GM10266 (cell line): ENCODE measurements at regions not wholly inside any gene's neighbourhood (a gene's known extent, or its start where the extent isn't known, plus 50 kb on each side); places are given as distances from the start of the nearest gene placed in this dataset.

Experiments
- DNase-seq: peaks from one replicate; pipeline ENCODE4 v3.0.0; 2012; ENCODE audit errors: extremely low spot score
- CTCF ChIP-seq: IDR thresholded peaks from 2 replicates; pipeline ENCODE4 v1.5.1; 2012; ENCODE audit warnings: mild to moderate bottlenecking, low read depth; ENCODE audit not compliant: control insufficient read depth, insufficient read depth; ENCODE audit errors: missing control alignments

DNA sequence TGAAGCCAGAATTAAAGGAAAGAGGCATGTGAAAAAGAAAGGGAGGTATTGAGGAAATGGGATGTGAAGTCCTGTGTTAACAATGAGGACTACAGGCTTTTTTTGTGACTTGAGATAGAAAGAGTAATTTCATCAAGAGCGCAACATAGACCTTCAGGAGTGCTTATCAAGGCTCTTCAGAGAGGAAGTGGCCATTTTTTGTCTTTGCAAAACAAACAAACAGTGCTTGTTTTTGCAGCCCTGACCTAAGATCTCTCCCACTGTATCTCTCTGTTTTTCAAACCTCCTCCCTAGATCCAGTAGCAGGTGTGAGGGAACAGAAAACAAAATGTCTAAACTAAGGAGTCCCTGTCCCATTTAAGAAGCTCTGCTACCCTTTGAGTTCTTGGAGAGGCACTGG lies 710.3 kb upstream of the MARCKS start:
- DNase-seq, result no peak
- no peak for TF ChIP-seq CTCF

GRCh38 chr6:113147544-113147943 lies 709.6 kb upstream of the MARCKS start:
- TF ChIP-seq CTCF, result no peak
- DNase-seq, result no peak

DNA sequence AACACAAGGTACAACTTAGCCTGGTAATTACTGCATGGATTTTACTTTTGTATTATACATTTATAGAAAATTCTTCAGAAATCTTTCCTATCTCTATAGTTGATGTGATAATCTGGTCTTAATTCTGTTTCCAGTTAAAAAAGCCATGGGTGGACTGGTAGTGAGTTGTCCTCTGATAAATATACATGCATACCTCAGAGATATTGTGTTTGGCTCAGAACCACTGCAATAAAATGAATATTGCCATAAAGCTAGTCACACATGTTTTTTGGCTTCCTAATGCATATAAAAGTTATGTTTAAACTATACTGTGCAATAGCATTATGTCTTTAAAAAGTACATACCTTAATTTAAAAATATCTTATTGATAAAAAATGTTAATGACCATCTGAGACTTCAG lies 708.6 kb upstream of the MARCKS start:
- no peak for DNase-seq
- TF ChIP-seq CTCF, result no peak

DNA sequence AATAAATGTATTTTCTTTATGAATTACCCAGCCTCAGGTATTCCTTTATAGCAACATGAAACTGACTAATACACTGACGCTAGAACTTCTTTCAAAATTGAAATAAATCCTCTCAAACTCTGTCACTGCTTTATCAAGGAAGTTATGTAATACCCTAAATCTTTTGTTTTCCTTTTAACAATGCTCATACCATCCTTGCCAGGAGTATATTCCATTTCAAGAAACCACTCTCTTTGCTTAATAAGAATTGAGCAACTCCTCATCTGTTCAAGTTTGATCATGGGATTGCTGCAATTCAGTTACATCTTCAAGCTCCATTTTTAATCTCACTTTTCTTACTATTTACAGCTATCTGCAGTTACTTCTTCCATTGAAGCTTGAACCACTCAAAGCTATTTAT lies 707.6 kb upstream of the MARCKS start:
- TF ChIP-seq CTCF, result no peak
- DNase-seq, result no peak

- no peak for TF ChIP-seq CTCF
- DNase-seq, result no peak
Measured at GRCh38 chr6:113160306-113161017, 696.7 kb upstream of the MARCKS start.

GRCh38 chr6:113161018-113161315 lies 696.2 kb upstream of the MARCKS start:
- no peak for TF ChIP-seq CTCF
- DNase-seq, result no peak

DNA sequence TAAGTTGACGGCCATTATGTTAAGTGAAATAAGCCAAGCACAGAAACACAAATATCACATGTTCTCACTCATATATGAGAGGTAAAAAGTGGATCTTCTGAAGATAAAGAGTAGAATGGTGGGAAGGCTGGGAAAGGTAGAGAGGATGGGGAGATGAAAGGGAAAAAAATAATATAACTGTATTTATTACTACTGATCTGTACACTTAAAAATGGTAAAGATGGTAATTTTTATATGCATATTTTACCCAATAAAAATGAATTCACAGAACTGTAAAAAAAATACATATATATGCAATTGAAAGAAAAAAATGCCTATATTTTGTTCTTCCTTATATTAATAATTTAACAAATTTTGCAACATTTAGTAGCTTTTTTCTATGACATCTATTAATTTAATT lies 694.4 kb upstream of the MARCKS start:
- no peak for DNase-seq
- TF ChIP-seq CTCF, result no peak
